GM21526 (cell line): ENCODE measurements at regions not wholly inside any gene's neighbourhood (a gene's known extent, or its start where the extent isn't known, plus 50 kb on each side); places are given as distances from the start of the nearest gene placed in this dataset.
A peak's percentile ranks its signal among the peaks of the same experiment; 100 is the strongest.
"Not testable (repeated sequence)": the region's sequence is repeated elsewhere in the genome, so short reads cannot be mapped to it uniquely, and the experiment has no call there.

ENCODE experiments used
- ATAC-seq: cut with Tn5 transposase; IDR thresholded peaks from one replicate; pipeline ENCODE4 v1.9.1; 2021; ENCODE audit warnings: moderate library complexity; ENCODE audit not compliant: unreplicated experiment, low FRiP score

- ATAC-seq, result not testable (repeated sequence)
Measured at GRCh38 chr2:89947208-89947815, 1255.8 kb downstream of the RPIA start.

DNA sequence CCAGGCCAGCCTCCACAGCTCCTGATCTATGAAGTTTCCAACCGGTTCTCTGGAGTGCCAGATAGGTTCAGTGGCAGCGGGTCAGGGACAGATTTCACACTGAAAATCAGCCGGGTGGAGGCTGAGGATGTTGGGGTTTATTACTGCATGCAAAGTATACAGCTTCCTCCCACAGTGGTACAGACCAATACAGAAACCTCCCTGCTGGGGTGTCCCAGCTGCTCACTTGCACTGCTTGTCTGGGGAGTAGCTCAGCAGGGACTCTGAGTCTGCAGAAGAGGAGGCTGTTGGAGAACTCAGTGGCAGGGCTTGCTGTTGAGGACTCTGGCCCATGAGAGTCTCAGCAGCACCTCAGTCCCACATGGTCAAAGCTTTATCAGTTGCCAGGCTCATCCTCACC lies 1256.6 kb downstream of the RPIA start:
- not testable (repeated sequence) for ATAC-seq

DNA sequence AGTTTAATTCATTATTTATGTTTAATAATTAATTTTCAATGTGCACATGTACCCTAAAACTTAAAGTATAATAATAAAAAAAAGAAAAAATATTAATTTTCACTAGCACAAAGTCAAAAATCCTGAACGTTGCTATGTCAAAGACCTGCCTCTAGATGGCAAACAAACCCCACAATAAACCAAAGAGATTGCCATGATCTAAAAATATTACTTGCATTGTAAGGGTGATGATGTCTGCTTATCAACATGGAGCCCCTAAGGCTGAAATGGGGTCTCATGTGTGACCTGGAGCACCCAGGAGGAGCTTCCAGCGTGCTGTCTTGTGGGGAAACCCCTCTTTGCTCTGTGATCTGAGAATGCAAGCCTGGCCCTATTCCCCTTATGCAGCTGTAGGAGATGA lies 1259.3 kb downstream of the RPIA start:
- ATAC-seq, result not testable (repeated sequence)

DNA sequence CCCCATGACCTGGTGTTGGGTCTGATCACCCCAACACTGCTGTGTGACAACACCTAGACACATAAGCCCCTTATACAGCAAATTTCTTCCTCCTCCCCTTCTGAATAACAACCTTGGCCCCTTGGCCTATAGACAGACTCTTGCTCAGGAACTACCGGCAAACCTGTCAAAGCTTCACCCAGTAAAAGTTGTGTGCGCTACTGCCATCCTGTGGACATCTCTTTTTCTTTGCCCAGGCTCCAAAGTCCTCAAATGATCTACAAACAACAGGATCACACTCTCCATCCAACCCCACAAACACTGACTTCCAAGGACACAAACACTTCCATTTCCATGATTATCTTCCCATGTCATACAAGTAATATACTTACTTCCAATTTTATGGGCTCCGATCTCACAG lies 1265.8 kb downstream of the RPIA start:
- ATAC-seq, result not testable (repeated sequence)

GRCh38 chr2:89959729-89960378 lies 1268.4 kb downstream of the RPIA start:
- ATAC-seq, result not testable (repeated sequence)

DNA sequence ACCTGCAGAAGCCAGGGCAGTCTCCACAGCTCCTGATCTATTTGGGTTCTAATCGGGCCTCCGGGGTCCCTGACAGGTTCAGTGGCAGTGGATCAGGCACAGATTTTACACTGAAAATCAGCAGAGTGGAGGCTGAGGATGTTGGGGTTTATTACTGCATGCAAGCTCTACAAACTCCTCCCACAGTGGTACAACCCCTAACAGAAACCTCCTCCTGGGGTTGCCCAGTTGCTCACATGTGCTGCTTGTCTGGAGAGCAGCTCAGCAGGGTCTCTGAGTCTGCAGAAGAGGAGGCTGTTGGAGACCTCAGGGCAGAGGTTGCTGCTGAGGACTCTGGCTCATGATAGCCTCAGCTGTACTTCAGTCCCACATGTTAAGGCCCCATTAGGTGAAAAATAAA lies 1269.1 kb downstream of the RPIA start:
- not testable (repeated sequence) for ATAC-seq

DNA sequence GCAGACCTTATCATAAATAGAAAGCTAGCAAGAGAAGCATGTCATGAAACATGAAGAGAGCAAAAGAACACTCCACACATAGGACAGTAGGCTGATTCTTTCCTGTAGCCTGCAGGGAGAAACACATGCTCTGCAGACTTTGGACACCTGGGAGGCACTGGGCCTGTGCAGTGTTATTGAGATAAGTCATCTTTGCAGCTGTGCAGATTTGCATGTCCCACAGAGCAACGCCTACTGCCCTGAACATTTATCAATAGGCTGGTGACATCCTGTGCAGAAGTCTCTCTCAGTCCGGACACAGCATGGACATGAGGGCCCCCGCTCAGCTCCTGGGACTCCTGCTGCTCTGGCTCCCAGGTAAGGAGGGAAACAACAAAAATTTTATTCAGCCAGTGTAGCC lies 1277.1 kb downstream of the RPIA start:
- peak; percentile 69 for ATAC-seq

GRCh38 chr2:89969190-89969589 lies 1277.7 kb downstream of the RPIA start:
- not testable (repeated sequence) for ATAC-seq

- ATAC-seq, result not testable (repeated sequence)
Measured at GRCh38 chr2:89973849-89974248, 1282.4 kb downstream of the RPIA start.

GRCh38 chr2:89979826-89980537 lies 1288.5 kb downstream of the RPIA start:
- ATAC-seq, result not testable (repeated sequence)

DNA sequence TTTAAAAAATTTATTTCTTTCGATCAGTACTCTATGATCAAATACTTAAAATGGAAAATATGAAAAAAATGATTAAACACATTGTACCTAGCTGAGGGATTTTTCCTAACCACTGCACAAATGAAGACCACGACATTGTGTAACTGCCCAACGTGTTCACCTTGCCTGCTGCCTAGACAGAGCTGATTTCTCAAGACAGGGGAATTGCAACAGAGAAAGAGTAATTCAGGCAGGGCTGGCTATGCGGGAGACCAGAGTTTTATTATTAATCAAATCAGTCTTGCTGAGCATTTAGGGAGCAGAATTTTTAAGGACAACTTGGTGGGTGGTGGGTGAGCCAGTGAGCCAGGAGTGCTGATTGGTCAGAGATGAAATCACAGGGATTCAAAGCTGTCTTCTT lies 1290.8 kb downstream of the RPIA start:
- ATAC-seq, result not testable (repeated sequence)

DNA sequence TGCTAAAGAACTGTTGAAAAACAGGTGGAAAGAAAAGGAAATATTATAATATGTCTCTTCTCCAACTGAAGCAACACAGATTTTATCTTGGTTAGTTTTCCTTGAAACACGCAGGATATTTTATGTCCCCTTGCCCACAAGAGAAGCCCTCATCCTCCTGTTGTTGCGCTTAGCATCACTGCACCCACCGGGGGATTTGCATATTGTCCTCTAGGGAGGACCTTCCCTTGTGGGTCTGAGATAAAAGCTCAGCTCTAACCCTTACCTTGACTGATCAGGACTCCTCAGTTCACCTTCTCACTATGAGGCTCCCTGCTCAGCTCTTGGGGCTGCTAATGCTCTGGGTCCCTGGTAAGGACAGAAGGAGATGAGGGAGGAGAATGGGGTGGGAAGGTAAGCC lies 1294.2 kb downstream of the RPIA start:
- not testable (repeated sequence) for ATAC-seq

GRCh38 chr2:89986532-89986931 lies 1295.1 kb downstream of the RPIA start:
- ATAC-seq, result not testable (repeated sequence)

DNA sequence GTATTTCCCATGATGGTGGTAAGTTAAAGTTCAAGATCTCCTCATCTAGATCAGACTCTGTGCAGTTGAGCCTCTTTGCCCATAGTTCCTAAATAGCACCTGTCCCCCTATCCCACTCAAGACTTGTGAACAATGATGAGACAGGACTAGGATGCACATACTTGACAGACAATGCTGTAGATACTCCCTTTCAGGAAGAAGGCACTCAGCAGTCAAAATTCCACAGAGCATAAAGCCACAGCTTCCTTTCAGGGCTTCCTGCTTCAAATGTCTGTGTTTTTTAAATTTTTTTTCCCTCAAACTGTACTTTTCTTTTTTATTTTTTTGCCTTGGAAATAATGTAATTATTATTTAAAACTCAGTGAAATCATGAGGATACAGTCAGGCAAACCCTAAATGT lies 1305.3 kb downstream of the RPIA start:
- not testable (repeated sequence) for ATAC-seq

DNA sequence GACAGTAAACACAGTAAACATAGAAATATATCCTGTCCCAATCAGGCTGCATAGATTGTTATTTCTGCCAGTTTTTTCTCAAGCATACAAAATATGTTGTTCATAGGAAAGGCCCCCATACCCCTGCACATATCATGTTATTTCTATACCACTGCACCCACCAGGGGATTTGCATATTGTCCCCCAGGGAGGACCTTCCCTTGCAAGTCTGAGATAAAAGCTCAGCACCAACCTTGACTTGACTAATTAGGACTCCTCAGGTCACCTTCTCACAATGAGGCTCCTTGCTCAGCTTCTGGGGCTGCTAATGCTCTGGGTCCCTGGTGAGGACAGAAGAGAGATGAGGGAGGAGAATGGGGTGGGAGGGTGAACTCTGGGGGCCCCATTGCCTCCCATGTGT lies 1313.1 kb downstream of the RPIA start:
- not testable (repeated sequence) for ATAC-seq

DNA sequence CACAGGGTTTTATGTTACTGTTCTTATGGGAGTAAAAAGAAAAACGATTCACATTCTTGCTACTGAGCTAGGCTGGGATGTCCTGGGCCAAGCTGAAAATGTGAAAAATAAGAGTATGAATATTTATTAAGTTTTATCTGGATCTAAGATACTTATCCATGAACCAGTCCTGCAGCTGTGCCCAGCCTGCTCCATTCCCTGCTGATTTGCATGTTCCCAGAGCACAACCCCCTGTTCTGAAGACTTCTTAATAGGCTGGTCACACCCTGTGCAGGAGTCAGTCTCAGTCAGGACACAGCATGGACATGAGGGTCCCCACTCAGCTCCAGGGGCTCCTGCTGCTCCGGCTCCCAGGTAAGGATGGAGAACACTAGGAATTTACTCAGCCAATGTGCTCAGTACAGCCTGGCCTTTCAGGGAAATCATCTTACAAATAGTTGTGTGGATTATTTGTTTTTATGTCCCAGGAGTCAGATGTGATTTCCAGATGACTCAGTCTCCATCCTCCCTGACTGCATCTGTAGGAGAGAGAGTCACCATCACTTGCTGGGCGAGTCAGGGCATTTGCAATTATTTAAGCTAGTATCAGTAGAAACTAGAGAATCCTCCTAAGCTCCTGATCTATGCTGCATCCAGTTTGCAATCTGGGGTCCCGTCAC lies 1319.1 kb downstream of the RPIA start:
- ATAC-seq, result not testable (repeated sequence)

DNA sequence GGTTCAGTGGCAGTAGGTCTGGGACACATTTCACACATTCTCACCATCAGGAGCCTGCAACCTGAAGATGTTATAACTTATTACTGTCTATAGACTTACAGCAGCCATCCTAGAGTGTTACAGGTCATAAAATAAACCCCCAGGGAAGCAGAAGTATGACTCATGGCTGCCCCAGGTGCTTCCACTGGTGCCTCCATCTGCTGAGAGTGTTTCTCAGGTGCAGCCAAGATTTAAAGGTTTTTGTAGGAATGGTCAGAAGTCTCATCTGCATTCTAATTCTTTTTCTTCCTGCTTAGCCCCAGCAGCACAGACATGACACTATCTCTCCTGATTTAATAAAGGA lies 1319.6 kb downstream of the RPIA start:
- ATAC-seq, result not testable (repeated sequence)

- ATAC-seq, result not testable (repeated sequence)
Measured at GRCh38 chr2:90019908-90020307, 1328.4 kb downstream of the RPIA start.

DNA sequence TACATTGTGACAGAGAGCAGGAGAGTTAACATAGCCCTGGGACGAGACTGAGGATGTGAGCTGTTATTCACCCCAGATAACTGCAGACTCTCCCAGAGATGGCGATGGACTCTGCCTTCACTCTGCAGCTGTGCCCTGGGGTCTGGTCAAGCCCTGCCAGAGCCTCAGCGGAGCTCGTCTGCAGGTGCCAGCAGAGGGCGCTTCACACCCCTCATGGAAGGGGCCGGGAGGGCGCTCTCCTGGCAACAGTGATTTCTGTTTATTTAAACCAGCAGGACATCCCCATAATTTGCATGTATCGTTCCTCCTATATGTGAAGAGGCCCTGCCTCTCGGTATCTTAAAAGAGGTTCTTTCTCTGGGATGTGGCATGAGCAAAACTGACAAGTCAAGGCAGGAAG lies 1329.8 kb downstream of the RPIA start:
- peak; percentile 55 for ATAC-seq

DNA sequence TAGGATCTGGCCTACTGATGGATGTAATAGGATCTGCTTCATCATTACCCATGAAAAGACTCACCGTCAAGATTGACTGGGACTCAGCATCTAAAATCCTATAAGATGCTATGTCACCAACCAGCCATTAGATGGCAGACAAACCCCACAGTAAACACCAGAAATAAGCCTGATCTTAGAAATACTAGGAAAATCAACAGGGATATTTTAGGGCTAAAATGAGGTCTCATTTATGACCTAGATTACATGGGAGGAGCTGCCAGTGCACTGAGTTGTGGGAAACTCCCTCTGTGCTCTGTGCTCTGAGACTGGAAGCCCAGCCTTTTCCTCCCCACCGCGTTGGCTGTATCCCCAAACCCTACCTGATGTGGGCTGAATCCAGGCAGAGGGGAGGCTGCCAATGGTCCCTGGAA lies 1335.8 kb downstream of the RPIA start:
- peak; percentile 59 for ATAC-seq

GRCh38 chr2:90028381-90029079 lies 1337.1 kb downstream of the RPIA start:
- ATAC-seq, result not testable (repeated sequence)
